IMR-90 (cell line): ENCODE measurements at regions not wholly inside any gene's neighbourhood (a gene's known extent, or its start where the extent isn't known, plus 50 kb on each side); places are given as distances from the start of the nearest gene placed in this dataset.

ENCODE experiments used
- ATAC-seq: fragments of 200-7000 bp; cut with Tn5 transposase; 2 replicates; pipeline ENCODE4 v1.9.1; 2020; ENCODE audit warnings: low read depth, mild to moderate bottlenecking, moderate library complexity
- BruUV-seq: library from RNA; stranded (reverse); fragments of 400-500 nt; replicated peaks from 2 replicates; lab custom pipeline; 2021; lab: Mats Ljungman, UMichigan
- CTCF ChIA-PET: fragments of 300-600 bp; formaldehyde crosslinking; extraction: SDS; loops from one replicate; lab custom pipeline; 2021; ENCODE audit warnings: antibody characterized with exemption; lab: Yijun Ruan, JAX
- POLR2A ChIA-PET: fragments of 300-600 bp; sonication (Branson Sonifier 250); formaldehyde crosslinking; loops from one replicate; lab custom pipeline; 2022; ENCODE audit warnings: antibody characterized with exemption; ENCODE audit not compliant: unreplicated experiment; lab: Charles Lee
- DNase-seq: peaks from one replicate; pipeline ENCODE4 v3.0.0; 2013
- H2AFZ ChIP-seq: replicated peaks from 2 replicates; pipeline ENCODE3; 2013; ENCODE audit warnings: low read length, mild to moderate bottlenecking; ENCODE audit not compliant: poor library complexity
- H2AK5ac ChIP-seq: 2 replicates; pipeline ENCODE4 v1.6.1; 2013; ENCODE audit warnings: low read depth, low read length, inconsistent platforms
- H2AK9ac ChIP-seq: replicated peaks from 2 replicates; pipeline ENCODE3; 2013; ENCODE audit warnings: mild to moderate bottlenecking, low read depth, low read length, moderate library complexity; ENCODE audit not compliant: poor library complexity
- H2BK120ac ChIP-seq: 2 replicates; pipeline ENCODE4 v1.6.1; 2013; ENCODE audit warnings: low read depth, low read length, inconsistent platforms
- H2BK15ac ChIP-seq: 3 replicates; pipeline ENCODE4 v1.6.1; 2013; ENCODE audit warnings: low read depth, low read length, inconsistent platforms
- H2BK20ac ChIP-seq: 2 replicates; pipeline ENCODE4 v1.6.1; 2013; ENCODE audit warnings: low read depth, mild to moderate bottlenecking, inconsistent platforms, low read length, moderate library complexity
- H2BK5ac ChIP-seq: 2 replicates; pipeline ENCODE4 v1.6.1; 2013; ENCODE audit warnings: mild to moderate bottlenecking, low read depth, low read length, inconsistent platforms; ENCODE audit not compliant: poor library complexity, severe bottlenecking
- H3K14ac ChIP-seq: replicated peaks from 2 replicates; pipeline ENCODE4 v1.6.1; 2013; ENCODE audit warnings: low read depth, low read length, inconsistent platforms
- H3K18ac ChIP-seq: 2 replicates; pipeline ENCODE4 v1.6.1; 2013; ENCODE audit warnings: low read depth, low read length, control low read depth
- H3K23ac ChIP-seq: 2 replicates; pipeline ENCODE4 v1.6.1; 2013; ENCODE audit warnings: low read depth, low read length, inconsistent platforms
- H3K27ac ChIP-seq: 2 replicates; pipeline ENCODE4 v1.5.1; 2013; ENCODE audit warnings: mild to moderate bottlenecking, control low read depth, low read length; ENCODE audit not compliant: insufficient read depth
- H3K27me3 ChIP-seq: 2 replicates; pipeline ENCODE4 v1.6.1; 2013; ENCODE audit warnings: low read length; ENCODE audit not compliant: control insufficient read depth, insufficient read depth
- H3K36me3 ChIP-seq: 2 replicates; pipeline ENCODE4 v1.6.1; 2013; ENCODE audit warnings: low read length, mixed read lengths; ENCODE audit not compliant: control insufficient read depth, insufficient read depth
- H3K4ac ChIP-seq: 2 replicates; pipeline ENCODE4 v1.6.1; 2013; ENCODE audit warnings: low read depth, low read length, inconsistent platforms
- H3K4me1 ChIP-seq: 2 replicates; pipeline ENCODE4 v1.6.1; 2013; ENCODE audit warnings: low read length, mixed read lengths; ENCODE audit not compliant: control insufficient read depth, insufficient read depth
- H3K4me2 ChIP-seq: 2 replicates; pipeline ENCODE4 v1.6.1; 2013; ENCODE audit warnings: low read depth, mild to moderate bottlenecking, control low read depth, low read length, moderate library complexity
- H3K4me3 ChIP-seq: 2 replicates; pipeline ENCODE4 v1.5.1; 2013; ENCODE audit warnings: low read depth, mild to moderate bottlenecking, control low read depth, low read length, moderate library complexity; ENCODE audit not compliant: insufficient read depth
- H3K56ac ChIP-seq: 2 replicates; pipeline ENCODE4 v1.6.1; 2013; ENCODE audit warnings: low read length, inconsistent platforms; ENCODE audit not compliant: insufficient read depth; ENCODE audit errors: extremely low read depth
- H3K79me1 ChIP-seq, 2 experiments: 2 replicates each; pipeline ENCODE4 v1.6.1; 2013; ENCODE audit warnings: low read length in 2 of 2, inconsistent platforms in 1 of 2, low read depth in 1 of 2
- H3K9ac ChIP-seq: 2 replicates; pipeline ENCODE4 v1.6.1; 2013; ENCODE audit warnings: low read depth, low read length, control low read depth
- H3K9me1 ChIP-seq: 2 replicates; pipeline ENCODE4 v1.6.1; 2013; ENCODE audit warnings: low read length, inconsistent platforms; ENCODE audit not compliant: insufficient read depth
- H3K9me3 ChIP-seq: 2 replicates; pipeline ENCODE4 v1.6.1; 2013; ENCODE audit warnings: low read length; ENCODE audit not compliant: control insufficient read depth, insufficient read depth
- H4K20me1 ChIP-seq: 2 replicates; pipeline ENCODE4 v1.6.1; 2013; ENCODE audit warnings: low read length, inconsistent platforms; ENCODE audit not compliant: insufficient read depth
- H4K5ac ChIP-seq: 2 replicates; pipeline ENCODE4 v1.6.1; 2013; ENCODE audit warnings: mild to moderate bottlenecking, low read depth, low read length, control low read depth
- H4K8ac ChIP-seq, 2 experiments: 2 replicates each; pipeline ENCODE4 v1.6.1; 2013; ENCODE audit warnings: low read depth in 2 of 2, low read length in 2 of 2, control low read depth in 1 of 2, inconsistent platforms in 1 of 2
- H4K91ac ChIP-seq: 2 replicates; pipeline ENCODE4 v1.6.1; 2013; ENCODE audit warnings: low read depth, low read length, inconsistent platforms; ENCODE audit not compliant: insufficient read depth
- BHLHE40 ChIP-seq: fragments of 150-350 bp; IDR thresholded peaks from 2 replicates; pipeline ENCODE4 v1.6.1; 2016; ENCODE audit warnings: mild to moderate bottlenecking, low read depth, low read length
- FOS ChIP-seq: fragments of 150-350 bp; IDR thresholded peaks from 2 replicates; pipeline ENCODE4 v1.6.1; 2016; ENCODE audit warnings: low read depth, low read length
- MAFK ChIP-seq: IDR thresholded peaks from 2 replicates; pipeline ENCODE4 v1.6.1; 2012; ENCODE audit warnings: low read depth, low read length, improper control_type of control experiment
- MXI1 ChIP-seq: IDR thresholded peaks from 2 replicates; pipeline ENCODE4 v1.6.1; 2012; ENCODE audit warnings: low read depth, mild to moderate bottlenecking, low read length, moderate library complexity, borderline replicate concordance
- NFE2L2 ChIP-seq: fragments of 150-350 bp; IDR thresholded peaks from 2 replicates; pipeline ENCODE4 v1.6.1; 2016; ENCODE audit warnings: low read depth, mild to moderate bottlenecking, low read length
- POLR2A ChIP-seq: IDR thresholded peaks from 2 replicates; pipeline ENCODE4 v1.6.1; 2012; ENCODE audit warnings: mild to moderate bottlenecking, low read depth, low read length
- RAD21 ChIP-seq: IDR thresholded peaks from 2 replicates; pipeline ENCODE4 v1.6.1; 2012; ENCODE audit warnings: low read length, improper control_type of control experiment
- RFX5 ChIP-seq: IDR thresholded peaks from 2 replicates; pipeline ENCODE4 v1.8.0; 2012; ENCODE audit warnings: low read depth, mild to moderate bottlenecking, low read length, moderate library complexity
- SMC3 ChIP-seq: fragments of 150-350 bp; IDR thresholded peaks from 2 replicates; pipeline ENCODE4 v1.6.1; 2016; ENCODE audit warnings: low read depth, mild to moderate bottlenecking, antibody characterized with exemption, low read length, moderate library complexity
- WGBS, 2 experiments: methylation state at CpG; one replicate each; pipeline versions ENCODE4 v1.1.5 to v1.1.7; 2013; ENCODE audit warnings: missing lambda C conversion rate in 2 of 2; ENCODE audit not compliant: insufficient read length in 1 of 2; ENCODE audit errors: extremely low coverage in 2 of 2; 5-methylcytosine and 5-hydroxymethylcytosine counted together
- dilution Hi-C: fragments of 300-500 bp; cut with HindIII; formaldehyde crosslinking; loops from one replicate; pipeline ENCODE4 v1.14.3; 2018; ENCODE audit warnings: low sequenced_read_pairs; ENCODE audit not compliant: unreplicated experiment
- in situ Hi-C: fragments of 300-500 bp; cut with MboI; formaldehyde crosslinking; loops from 3 replicates; pipeline ENCODE4 v1.14.3; 2019; ENCODE audit warnings: low sequenced_read_pairs, inconsistent platforms, mixed read lengths
- intact Hi-C: fragments of 100-400 bp; cut with micrococcal nuclease; formaldehyde crosslinking; loops from 2 replicates; pipeline ENCODE4 v1.10.0; 2022
- TF ChIP-seq, protein P1 (sequence below): fragments of 150-350 bp; IDR thresholded peaks from 2 replicates; pipeline ENCODE4 v1.6.1; 2016; ENCODE audit warnings: low read depth, mild to moderate bottlenecking, low read length, moderate library complexity, borderline replicate concordance
- TF ChIP-seq, protein P2 (sequence below): fragments of 150-350 bp; IDR thresholded peaks from 2 replicates; pipeline ENCODE4 v1.6.1; 2017; ENCODE audit warnings: mild to moderate bottlenecking, antibody characterized with exemption, low read length, low read depth

DNA sequence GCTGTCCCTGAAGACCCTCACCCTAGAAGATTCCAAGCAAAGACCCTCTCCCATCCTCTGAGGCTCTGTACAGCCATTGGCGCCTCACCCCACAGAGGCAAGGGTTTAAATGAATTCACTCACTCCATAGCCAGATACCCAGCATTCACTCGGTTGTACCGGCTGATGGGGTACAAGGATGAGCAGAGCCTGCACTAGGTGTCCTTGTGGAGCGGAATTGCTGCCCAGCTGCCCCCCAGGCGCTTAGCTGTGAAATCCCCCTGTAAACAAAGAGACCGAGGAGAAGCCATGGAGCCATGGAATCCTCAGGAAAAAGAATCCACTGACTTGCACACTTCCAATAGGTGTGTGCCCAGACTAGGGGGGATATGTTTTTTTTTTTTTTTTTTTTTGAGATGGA, 117.3 kb downstream of the SHANK2 start:
- TF ChIP-seq POLR2A (no peak), RAD21 (no peak), FOS (no peak), NFE2L2 (no peak), MXI1 (no peak), MAFK (no peak), BHLHE40 (no peak), RFX5 (no peak), SMC3 (no peak)
- TF ChIP-seq, protein P1, sequence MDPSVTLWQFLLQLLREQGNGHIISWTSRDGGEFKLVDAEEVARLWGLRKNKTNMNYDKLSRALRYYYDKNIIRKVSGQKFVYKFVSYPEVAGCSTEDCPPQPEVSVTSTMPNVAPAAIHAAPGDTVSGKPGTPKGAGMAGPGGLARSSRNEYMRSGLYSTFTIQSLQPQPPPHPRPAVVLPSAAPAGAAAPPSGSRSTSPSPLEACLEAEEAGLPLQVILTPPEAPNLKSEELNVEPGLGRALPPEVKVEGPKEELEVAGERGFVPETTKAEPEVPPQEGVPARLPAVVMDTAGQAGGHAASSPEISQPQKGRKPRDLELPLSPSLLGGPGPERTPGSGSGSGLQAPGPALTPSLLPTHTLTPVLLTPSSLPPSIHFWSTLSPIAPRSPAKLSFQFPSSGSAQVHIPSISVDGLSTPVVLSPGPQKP: no peak
- TF ChIP-seq, protein P2, sequence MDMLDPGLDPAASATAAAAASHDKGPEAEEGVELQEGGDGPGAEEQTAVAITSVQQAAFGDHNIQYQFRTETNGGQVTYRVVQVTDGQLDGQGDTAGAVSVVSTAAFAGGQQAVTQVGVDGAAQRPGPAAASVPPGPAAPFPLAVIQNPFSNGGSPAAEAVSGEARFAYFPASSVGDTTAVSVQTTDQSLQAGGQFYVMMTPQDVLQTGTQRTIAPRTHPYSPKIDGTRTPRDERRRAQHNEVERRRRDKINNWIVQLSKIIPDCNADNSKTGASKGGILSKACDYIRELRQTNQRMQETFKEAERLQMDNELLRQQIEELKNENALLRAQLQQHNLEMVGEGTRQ: no peak
- no peak overlapping the region for H3K4me3 ChIP-seq
- H4K20me1 ChIP-seq: no peaks in the 10 kb centered on the region; the same call in 1 of the 2 replicates
- H2BK15ac ChIP-seq: no peak overlapping the region
- H4K91ac ChIP-seq: no peak overlapping the region
- no peaks in the 10 kb centered on the region for H3K9me1 ChIP-seq
- no peak overlapping the region for H2AK9ac ChIP-seq
- no peak overlapping the region for H3K27ac ChIP-seq
- H2BK120ac ChIP-seq: no peak overlapping the region
- ChIA-PET POLR2A (no interaction called here), CTCF (no interaction called here)
- no peak overlapping the region for H3K4ac ChIP-seq
- H3K79me1 ChIP-seq: no peaks in the 10 kb centered on the region
- no peak overlapping the region for H3K23ac ChIP-seq
- no peak overlapping the region for H4K8ac ChIP-seq
- dilution Hi-C loops: no loop called here
- BruUV-seq: no TSS peak
- H4K5ac ChIP-seq: no peak overlapping the region
- 70% methylated on average over 2 of the region's 6 CpGs; no CpG with 5 or more reads in 1 of the 2 experiments for WGBS, 2 experiments
- no peak overlapping the region for H3K4me2 ChIP-seq
- H3K56ac ChIP-seq: no peak overlapping the region
- ATAC-seq: no peak
- H2BK5ac ChIP-seq: no peak overlapping the region
- H3K14ac ChIP-seq: no peak overlapping the region
- H3K18ac ChIP-seq: no peak overlapping the region
- DNase-seq: no peak
- H3K9ac ChIP-seq: no peak overlapping the region
- H2AFZ ChIP-seq: no peak overlapping the region
- H2BK20ac ChIP-seq: no peak overlapping the region
- H2AK5ac ChIP-seq: no peak overlapping the region
- peaks cover 2% of the 10 kb centered on the region; the same call in 1 of the 2 replicates for H3K4me1 ChIP-seq
- H3K36me3 ChIP-seq: peaks cover 8% of the 10 kb centered on the region; the same call in 1 of the 2 replicates
- in situ Hi-C loops: no loop called here
- intact Hi-C loops: no loop called here
- no peaks in the 10 kb centered on the region for H3K27me3 ChIP-seq
- H3K9me3 ChIP-seq: peaks cover 2% of the 10 kb centered on the region; the same call in 1 of the 2 replicates
